Activated naive CD4-positive, alpha-beta T cell treated with anti-CD3 and anti-CD28 coated beads, Interleukin-2, amount 50 U/mL, for 24 hours (primary cell): ENCODE measurements at regions not wholly inside any gene's neighbourhood (a gene's known extent, or its start where the extent isn't known, plus 50 kb on each side); places are given as distances from the start of the nearest gene placed in this dataset.

Experiments used
- H3K27ac Mint-ChIP-seq: one replicate; pipeline ENCODE4 v1.8.0; 2021; ENCODE audit warnings: mild to moderate bottlenecking, mixed read lengths
- H3K27me3 Mint-ChIP-seq: one replicate; pipeline ENCODE4 v1.8.0; 2021; ENCODE audit warnings: mixed read lengths
- H3K36me3 Mint-ChIP-seq: one replicate; pipeline ENCODE4 v1.8.0; 2021; ENCODE audit warnings: mixed read lengths
- H3K4me1 Mint-ChIP-seq: one replicate; pipeline ENCODE4 v1.8.0; 2021; ENCODE audit warnings: mixed read lengths
- H3K4me3 Mint-ChIP-seq: one replicate; pipeline ENCODE4 v1.8.0; 2021; ENCODE audit warnings: mild to moderate bottlenecking, mixed read lengths
- H3K9me3 Mint-ChIP-seq: one replicate; pipeline ENCODE4 v1.8.0; 2021; ENCODE audit warnings: mixed read lengths

DNA sequence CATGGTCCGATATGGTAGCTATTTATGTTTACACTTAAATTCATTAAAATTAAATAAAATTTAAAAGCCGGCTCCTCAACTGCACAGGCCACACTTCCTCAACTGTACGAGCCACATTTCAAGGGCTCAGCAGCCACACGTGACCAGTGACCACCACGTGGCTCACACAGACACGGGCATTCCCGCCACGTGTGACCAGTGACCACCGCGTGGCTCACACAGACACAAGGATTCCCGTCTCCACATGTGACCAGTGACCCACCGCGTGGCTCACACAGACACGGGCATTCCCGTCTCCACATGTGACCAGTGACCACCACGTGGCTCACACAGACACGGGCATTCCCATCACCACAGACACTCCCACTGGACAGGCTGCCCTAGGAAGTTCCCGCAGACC is 91.3 kb downstream of the PDGFA start:
- Mint-ChIP-seq H3K27ac (no peak overlapping the region), H3K4me3 (no peak overlapping the region), H3K27me3 (no peaks in the 10 kb centered on the region), H3K36me3 (no peaks in the 10 kb centered on the region), H3K9me3 (no peaks in the 10 kb centered on the region), H3K4me1 (no peaks in the 10 kb centered on the region)

DNA sequence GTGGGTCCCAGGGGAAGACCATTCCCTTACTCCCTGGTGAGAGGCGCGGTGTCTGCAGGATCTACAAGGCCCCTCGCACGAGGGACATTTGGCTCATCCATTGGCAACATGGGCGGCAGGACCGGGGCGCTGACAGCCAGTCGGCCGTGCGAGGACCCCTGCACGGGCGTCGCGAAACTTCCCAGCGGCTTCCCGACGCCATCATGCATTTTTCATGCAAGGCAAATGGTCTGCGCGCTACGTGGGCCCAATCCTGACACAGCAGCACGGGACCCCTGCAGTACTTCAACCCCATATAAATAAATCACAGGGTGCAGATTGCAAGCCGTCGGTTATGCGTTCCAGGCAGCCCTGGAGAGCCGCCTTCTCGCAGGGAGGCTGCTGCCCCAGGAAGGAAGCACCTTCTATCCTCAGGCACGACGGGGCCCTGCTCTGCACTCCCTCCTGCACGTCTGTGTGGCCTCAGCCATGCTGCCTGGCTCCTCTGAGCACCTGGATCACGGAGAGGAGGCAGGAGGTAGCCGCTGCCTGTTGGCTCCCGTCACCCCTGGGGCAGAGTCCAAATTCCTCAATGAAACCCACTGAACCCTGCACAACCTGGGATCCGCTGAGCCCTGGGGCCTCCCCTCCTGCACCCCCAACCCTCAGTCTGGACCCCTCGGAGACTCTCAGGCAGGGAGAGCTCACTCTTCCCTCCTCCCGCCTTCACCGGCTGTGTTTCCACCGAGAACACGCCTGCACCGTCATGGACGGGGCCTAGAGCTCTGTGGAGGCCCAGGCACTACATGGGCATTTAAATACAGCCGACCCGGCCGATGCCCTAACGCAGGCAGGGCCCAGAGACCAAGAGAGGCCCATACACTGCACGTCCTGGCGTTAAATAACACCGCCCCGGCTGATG is 90.5 kb downstream of the PDGFA start:
- no peaks in the 10 kb centered on the region for H3K9me3 Mint-ChIP-seq
- no peaks in the 10 kb centered on the region for H3K36me3 Mint-ChIP-seq
- no peak overlapping the region for H3K4me3 Mint-ChIP-seq
- H3K27me3 Mint-ChIP-seq = no peaks in the 10 kb centered on the region
- no peak overlapping the region for H3K27ac Mint-ChIP-seq
- H3K4me1 Mint-ChIP-seq = no peaks in the 10 kb centered on the region

DNA sequence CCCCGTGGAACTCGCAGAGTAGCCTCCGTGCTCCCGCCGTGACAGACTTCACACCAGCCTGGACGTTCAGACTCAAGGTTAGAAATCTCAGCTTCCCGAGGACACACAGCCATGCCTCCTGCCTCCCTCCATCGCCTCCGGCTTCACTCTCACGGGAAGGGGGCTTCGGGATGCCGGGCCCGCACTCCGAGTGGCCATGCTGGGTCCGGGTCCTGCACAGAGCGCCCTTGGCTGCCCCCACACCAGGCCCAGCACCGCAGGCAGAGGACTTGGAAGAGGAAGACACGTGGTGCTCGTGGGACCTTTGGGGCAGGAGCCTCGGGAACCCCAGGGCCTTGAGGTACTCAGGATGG is 89.8 kb downstream of the PDGFA start:
- Mint-ChIP-seq H3K27ac (no peak overlapping the region), H3K9me3 (no peaks in the 10 kb centered on the region), H3K4me3 (no peak overlapping the region), H3K36me3 (no peaks in the 10 kb centered on the region), H3K4me1 (no peaks in the 10 kb centered on the region), H3K27me3 (no peaks in the 10 kb centered on the region)

DNA sequence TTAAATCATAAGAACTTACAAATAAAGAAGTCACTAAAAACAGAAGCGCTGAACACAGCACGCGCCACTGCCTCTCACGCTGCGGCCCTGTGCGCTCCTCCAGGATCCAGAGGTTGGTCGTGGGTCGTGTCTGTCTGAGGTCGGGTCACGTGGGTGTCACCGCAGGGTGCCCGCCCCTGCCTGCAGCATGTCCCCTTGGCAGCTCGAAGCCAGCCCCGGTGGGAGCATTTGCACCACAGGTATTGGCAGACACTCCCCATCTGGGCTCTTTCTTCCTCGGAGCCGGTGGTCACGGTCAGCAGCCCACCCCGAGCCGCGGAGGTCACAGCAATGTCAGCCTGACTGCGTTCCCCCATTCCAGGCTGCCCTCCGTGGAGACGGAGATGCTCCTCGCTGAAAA is 88.6 kb downstream of the PDGFA start:
- no peaks in the 10 kb centered on the region for H3K27me3 Mint-ChIP-seq
- peaks cover 7% of the 10 kb centered on the region for H3K4me1 Mint-ChIP-seq
- no peak overlapping the region for H3K4me3 Mint-ChIP-seq
- H3K9me3 Mint-ChIP-seq = no peaks in the 10 kb centered on the region
- no peaks in the 10 kb centered on the region for H3K36me3 Mint-ChIP-seq
- H3K27ac Mint-ChIP-seq = no peak overlapping the region

DNA sequence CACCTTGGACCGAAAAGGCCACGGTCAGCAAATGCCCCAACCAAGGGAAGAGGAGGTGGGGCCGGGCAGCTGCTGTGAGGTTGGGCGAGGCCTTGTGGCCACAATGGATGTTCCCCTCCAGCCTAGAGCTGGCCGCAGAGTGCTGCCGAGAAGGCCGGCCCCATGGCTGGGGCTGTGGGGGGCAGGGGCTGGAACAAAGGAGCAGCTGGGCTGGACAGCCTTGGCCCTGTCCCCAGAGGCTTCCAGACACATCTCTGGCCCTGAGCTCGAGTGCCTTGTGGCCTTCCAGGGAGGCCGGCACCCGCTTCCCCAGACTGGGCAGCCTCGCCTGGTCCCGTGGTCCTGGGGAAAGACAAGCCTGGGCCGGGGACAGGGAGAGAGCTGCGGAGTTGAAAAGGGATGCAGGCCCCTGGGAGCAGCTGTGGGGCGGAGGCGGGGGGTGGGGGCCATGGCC is 88.0 kb downstream of the PDGFA start:
- no peak overlapping the region for H3K27ac Mint-ChIP-seq
- no peaks in the 10 kb centered on the region for H3K27me3 Mint-ChIP-seq
- H3K36me3 Mint-ChIP-seq = no peaks in the 10 kb centered on the region
- H3K4me3 Mint-ChIP-seq = no peak overlapping the region
- H3K4me1 Mint-ChIP-seq = peaks cover 7% of the 10 kb centered on the region
- no peaks in the 10 kb centered on the region for H3K9me3 Mint-ChIP-seq

DNA sequence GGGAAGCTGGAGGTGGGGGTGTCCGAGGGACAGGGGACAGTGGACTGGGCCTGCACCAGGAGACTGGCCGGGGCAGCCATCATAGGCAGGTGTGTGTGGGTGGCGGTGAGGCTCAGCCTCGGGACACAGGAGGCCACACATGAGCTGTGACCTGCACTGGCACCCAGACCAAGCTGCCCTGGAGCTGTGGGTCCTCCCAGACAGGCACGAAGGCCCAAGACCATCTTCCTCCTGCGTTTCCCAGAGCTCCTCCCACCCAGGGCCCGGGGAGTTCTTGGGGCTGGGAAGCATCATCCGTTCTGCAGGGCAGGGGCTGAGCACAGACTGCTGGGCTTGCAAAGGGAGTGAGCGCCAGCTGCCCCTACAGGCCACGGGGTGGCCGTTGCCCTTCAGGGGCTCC is 87.4 kb downstream of the PDGFA start:
- H3K27ac Mint-ChIP-seq = no peak overlapping the region
- H3K27me3 Mint-ChIP-seq = no peaks in the 10 kb centered on the region
- H3K4me1 Mint-ChIP-seq = peaks cover 7% of the 10 kb centered on the region
- no peaks in the 10 kb centered on the region for H3K9me3 Mint-ChIP-seq
- no peak overlapping the region for H3K4me3 Mint-ChIP-seq
- no peaks in the 10 kb centered on the region for H3K36me3 Mint-ChIP-seq

DNA sequence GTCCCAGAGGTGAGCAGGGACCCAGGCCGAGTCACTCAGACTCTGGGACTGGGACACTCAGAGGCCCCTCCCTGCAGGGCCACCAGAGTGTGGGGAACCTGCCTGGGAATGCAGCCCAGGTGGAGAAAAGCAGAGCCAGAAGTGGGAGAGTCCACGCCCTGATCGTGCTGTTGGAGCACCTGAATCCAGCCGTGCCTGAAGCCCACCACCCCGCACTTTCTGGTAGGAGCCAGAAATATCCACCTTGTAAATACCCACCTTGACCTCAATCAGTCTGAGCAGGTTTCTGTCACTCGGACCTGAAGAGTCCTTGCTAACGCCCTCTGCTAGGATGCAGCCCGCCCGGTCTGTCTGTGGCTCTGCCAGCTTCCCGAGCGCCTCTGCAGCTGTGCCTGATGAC is 86.7 kb downstream of the PDGFA start:
- peaks cover 7% of the 10 kb centered on the region for H3K4me1 Mint-ChIP-seq
- no peak overlapping the region for H3K4me3 Mint-ChIP-seq
- no peaks in the 10 kb centered on the region for H3K36me3 Mint-ChIP-seq
- H3K27ac Mint-ChIP-seq = no peak overlapping the region
- no peaks in the 10 kb centered on the region for H3K9me3 Mint-ChIP-seq
- H3K27me3 Mint-ChIP-seq = no peaks in the 10 kb centered on the region

DNA sequence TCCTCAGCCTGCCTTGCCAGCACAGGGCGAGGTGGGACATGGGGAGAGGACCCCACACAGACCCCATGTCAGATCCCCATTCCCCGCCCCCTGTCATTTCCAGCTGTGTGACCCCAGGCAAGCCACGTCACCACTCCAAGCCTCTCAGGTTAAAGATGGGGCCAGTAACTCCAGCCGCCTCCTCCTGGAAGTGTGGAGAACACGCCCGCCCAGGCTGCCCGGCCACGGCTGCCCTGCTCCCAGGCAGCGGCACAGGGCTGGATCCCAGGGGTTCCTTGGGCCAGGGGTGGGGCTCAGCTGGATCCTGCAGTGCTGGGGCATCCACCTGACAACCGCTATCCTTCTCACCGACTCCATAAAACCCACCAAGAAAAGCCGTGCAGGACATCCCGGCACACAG is 86.1 kb downstream of the PDGFA start:
- Mint-ChIP-seq H3K4me1 (peaks cover 7% of the 10 kb centered on the region), H3K9me3 (no peaks in the 10 kb centered on the region), H3K36me3 (no peaks in the 10 kb centered on the region), H3K27me3 (no peaks in the 10 kb centered on the region), H3K4me3 (no peak overlapping the region), H3K27ac (no peak overlapping the region)

DNA sequence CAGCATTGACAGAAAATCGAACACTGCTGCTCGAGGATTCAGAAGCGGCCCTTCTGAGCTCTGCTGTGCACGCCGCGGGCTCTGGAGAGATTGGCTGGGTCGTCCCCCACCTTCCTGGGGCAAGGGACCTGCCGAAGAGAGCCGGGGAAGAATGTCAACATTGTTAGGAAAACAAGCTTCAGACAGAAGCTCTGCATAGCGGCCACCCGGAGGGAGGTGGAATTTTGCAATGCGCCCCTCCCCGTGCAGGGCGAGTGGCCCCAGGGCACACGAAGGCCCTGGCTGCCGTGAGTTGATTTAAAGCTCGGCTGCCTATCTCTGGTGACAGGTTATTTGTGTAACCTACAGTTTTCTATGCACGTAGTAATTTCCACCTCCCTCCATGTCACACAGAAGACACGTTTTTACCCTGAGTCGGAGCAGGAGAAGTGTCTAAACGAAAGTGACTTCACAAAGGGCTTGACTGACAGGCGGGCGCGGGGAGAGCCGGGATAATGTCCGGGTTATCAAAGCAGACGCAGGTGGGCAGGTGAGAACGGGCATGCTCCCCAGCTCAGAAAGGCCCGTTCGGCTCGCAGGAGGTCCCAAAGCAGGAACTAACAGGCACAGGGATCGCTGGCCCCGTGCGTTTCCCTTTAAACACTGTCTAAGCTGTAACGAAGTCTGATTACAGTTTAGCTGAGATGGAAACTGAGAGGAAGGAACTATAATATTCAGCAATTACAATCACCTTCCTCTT is 84.6 kb downstream of the PDGFA start:
- H3K9me3 Mint-ChIP-seq = no peaks in the 10 kb centered on the region
- H3K27me3 Mint-ChIP-seq = no peaks in the 10 kb centered on the region
- H3K4me3 Mint-ChIP-seq = peak overlapping the region; percentile 54
- no peaks in the 10 kb centered on the region for H3K36me3 Mint-ChIP-seq
- H3K4me1 Mint-ChIP-seq = peaks cover 7% of the 10 kb centered on the region
- H3K27ac Mint-ChIP-seq = peak overlapping the region; percentile 17

DNA sequence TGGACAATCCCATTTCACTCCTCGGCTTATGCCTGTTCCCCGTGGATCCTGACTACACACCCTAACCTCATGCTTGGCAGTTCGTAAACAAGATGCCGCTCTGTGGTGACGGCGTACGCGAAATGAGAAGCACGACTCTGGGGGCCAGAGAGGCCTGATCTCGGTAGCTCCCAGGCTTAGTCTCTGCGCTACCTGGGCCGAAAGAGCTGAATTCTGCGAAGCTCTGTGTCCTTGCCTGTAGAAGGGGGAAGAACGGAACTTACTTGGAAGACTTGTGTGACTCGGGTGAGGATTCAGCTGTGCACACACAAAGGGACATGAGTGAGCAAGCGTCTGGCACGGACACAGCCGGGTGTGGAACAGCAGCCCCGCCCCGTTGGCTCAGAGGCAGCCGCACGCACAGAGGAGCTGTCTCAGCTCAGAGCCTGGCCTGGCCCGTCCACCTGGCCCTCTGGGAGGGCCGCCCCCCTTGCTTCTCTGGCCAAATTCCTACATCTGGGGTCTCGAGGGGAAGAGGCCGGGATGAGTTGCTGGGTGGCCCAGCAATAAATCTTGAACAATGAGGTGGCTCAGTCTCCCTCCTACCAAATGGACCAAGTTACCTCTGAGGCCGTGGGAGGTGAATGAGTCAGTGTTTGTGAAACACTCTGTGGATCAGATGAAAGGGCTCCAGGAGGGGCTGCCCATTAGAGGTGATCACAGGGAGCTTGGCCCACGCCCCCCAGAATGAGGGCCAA is 83.8 kb downstream of the PDGFA start:
- Mint-ChIP-seq H3K4me1 (peaks cover 7% of the 10 kb centered on the region), H3K36me3 (no peaks in the 10 kb centered on the region), H3K27ac (no peak overlapping the region), H3K4me3 (no peak overlapping the region), H3K9me3 (no peaks in the 10 kb centered on the region), H3K27me3 (no peaks in the 10 kb centered on the region)

DNA sequence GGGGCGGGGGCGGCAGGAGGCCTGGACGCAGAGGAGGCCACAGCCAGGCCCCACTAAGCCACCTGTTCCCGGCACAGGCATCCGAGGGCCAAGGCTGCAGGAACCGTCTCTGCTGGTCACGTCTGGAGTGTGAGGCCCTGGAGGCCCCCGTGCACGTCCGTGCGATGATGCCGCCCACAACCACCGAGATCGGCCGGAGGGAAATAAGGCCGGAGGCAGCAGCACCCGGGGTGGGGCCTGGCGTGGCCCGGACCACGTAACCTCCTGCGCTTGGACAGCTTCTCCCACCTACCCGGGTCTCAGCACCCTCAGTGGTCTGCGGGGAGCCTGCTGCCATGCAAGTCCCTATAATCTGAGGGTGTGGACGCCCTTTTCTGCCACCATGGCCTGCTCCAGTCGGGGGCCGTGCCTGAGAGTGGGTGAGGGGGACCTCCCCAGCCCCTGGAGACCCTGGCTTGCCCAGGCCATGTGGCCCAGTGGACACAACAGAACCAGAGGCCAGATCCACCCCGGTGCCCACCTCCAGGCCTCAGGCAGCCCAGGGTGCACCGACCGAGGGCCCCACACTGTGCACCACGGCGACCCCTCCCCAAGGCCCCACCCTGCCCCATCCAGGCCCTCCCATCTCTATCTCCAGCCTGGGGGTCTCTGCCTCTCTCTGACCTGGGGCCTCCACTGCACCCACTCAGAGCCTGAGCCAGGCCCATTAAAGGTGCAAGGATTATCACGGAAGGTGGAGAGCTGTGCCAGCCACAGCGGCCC is 83.1 kb downstream of the PDGFA start:
- no peak overlapping the region for H3K4me3 Mint-ChIP-seq
- no peaks in the 10 kb centered on the region for H3K27me3 Mint-ChIP-seq
- H3K4me1 Mint-ChIP-seq = peaks cover 7% of the 10 kb centered on the region
- no peaks in the 10 kb centered on the region for H3K9me3 Mint-ChIP-seq
- no peaks in the 10 kb centered on the region for H3K36me3 Mint-ChIP-seq
- H3K27ac Mint-ChIP-seq = no peak overlapping the region

DNA sequence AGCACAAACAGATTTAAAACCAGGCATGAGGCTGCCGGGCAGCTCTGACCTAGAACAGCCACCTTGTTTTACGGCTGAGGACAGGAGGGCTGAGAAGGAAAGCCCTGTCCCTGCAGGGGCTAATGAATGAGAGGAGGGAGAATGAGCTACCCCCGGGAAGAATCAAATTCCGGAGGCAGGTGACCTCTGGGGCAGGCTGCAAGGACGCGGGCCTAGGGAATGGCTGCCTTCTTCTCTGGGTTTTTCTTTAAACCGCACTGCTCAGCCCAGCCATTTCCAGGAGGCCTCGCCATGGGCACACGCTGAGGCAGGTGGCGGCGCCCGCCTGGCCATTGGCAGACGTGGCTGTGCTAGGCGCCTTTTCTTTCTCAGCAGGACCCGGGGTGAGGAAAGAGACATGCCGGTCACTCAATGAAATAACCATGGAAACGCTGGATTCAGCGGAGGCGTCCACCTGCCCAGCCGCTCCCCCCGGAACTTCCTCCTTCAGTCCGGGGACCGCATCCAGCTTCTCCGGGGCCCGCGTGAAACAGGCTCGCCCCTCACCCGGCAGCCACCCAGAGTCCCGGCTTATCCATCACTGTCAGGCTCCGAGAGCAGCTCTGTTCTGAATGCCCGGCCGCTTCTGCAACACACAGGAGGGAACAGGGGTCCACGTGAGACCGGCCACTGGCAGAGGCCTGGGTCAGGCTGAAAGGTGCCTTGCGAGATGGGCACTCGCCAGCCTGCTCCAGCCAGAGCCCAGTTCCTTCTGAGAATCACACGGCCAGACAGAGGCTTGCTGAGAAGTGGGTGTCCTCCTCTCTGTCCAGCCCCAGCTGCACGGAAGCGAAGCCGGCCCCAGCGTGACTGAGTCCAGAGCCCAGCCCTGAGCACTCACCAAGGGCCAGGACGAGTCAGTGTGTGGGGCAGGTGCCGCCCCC is 82.1 kb downstream of the PDGFA start:
- Mint-ChIP-seq H3K4me3 (no peak overlapping the region), H3K36me3 (no peaks in the 10 kb centered on the region), H3K27ac (no peak overlapping the region), H3K27me3 (no peaks in the 10 kb centered on the region), H3K4me1 (peaks cover 7% of the 10 kb centered on the region), H3K9me3 (no peaks in the 10 kb centered on the region)

DNA sequence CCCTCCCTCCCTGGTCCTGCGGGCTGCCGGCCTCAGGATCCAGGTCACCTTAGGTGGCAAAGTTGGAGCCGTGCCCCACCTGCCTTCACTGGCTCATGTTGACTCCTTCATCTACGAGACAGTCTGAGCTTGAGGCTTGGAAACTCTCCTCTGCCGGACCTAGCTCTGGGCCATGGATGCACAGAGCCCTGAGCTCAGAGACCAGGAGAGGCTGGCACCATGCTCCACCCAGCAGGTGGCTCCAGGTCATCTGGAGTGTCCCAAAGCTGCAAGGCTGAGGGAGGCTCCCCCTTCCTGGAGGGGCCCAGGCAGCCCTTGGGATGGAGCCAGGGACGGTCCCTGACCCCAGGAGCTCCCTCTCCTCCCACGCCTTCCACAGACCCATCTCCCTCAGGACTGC is 81.3 kb downstream of the PDGFA start:
- Mint-ChIP-seq H3K4me1 (peaks cover 7% of the 10 kb centered on the region), H3K4me3 (no peak overlapping the region), H3K27me3 (no peaks in the 10 kb centered on the region), H3K9me3 (no peaks in the 10 kb centered on the region), H3K36me3 (no peaks in the 10 kb centered on the region), H3K27ac (no peak overlapping the region)

DNA sequence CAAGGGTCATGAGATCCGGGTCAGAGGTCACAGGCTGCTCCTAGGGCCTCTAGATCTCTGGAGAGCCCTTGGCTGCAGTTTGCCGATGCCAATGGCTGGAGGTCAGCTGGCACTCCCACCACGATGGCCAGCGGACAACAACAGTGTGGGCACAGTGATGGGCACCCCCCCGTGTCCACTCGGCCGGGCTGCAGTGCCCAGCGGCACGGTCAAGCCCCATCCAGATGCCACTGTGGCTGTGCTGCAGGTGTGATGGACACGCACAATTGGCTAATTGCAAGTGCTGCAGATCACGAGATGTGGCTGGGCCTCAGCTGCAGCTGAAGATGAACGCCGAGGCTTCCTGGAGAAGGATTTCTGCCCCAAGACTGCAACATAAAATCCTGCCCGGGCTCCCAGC is 80.7 kb downstream of the PDGFA start:
- H3K4me3 Mint-ChIP-seq = no peak overlapping the region
- H3K27ac Mint-ChIP-seq = no peak overlapping the region
- no peaks in the 10 kb centered on the region for H3K36me3 Mint-ChIP-seq
- no peaks in the 10 kb centered on the region for H3K27me3 Mint-ChIP-seq
- H3K4me1 Mint-ChIP-seq = peaks cover 7% of the 10 kb centered on the region
- no peaks in the 10 kb centered on the region for H3K9me3 Mint-ChIP-seq
